ENCODE measurements at regions not wholly inside any gene's neighbourhood (a gene's known extent, or its start where the extent isn't known, plus 50 kb on each side); places are given as distances from the start of the nearest gene placed in this dataset.

DNA sequence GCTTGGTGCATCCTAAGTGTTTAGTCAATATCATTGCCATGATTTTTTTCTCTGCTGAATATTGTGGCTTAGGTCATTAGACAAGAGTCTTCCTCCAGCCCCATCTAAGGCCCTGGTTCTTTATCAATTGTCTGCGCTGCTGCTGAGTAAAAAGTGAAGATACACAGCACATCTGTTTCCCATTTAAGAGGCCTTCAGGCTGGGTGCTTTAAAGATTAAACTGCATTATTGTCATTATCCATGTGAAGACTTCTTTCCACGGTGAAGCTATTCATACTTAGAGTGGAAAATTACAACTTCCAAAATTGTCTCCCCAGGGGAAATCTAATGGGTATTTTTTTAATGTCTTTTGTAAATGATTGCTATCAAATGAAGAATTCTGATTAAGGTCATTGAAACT is 719.8 kb upstream of the LRRC4C start:
- TF ChIP-seq, protein P1, sequence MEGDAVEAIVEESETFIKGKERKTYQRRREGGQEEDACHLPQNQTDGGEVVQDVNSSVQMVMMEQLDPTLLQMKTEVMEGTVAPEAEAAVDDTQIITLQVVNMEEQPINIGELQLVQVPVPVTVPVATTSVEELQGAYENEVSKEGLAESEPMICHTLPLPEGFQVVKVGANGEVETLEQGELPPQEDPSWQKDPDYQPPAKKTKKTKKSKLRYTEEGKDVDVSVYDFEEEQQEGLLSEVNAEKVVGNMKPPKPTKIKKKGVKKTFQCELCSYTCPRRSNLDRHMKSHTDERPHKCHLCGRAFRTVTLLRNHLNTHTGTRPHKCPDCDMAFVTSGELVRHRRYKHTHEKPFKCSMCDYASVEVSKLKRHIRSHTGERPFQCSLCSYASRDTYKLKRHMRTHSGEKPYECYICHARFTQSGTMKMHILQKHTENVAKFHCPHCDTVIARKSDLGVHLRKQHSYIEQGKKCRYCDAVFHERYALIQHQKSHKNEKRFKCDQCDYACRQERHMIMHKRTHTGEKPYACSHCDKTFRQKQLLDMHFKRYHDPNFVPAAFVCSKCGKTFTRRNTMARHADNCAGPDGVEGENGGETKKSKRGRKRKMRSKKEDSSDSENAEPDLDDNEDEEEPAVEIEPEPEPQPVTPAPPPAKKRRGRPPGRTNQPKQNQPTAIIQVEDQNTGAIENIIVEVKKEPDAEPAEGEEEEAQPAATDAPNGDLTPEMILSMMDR (IDR thresholded peaks at IDR 0.05), result no peak
- Histone ChIP-seq H3K4me3 (no peak overlapping the region), H3K36me3 (no peaks in the 10 kb centered on the region), H3K9me3 (no peaks in the 10 kb centered on the region), H3K4me1 (no peaks in the 10 kb centered on the region), H3K27me3 (no peaks in the 10 kb centered on the region), H3K27ac (no peak overlapping the region)
- FAIRE-seq (no peak), DNase-seq (no peak), ATAC-seq (no peak)
- intact Hi-C loops (cut with DNase I), result no loop called here
- WGBS, 2 donors, result 16 to 21% methylated on average over 2 of the region's 2 CpGs

DNA sequence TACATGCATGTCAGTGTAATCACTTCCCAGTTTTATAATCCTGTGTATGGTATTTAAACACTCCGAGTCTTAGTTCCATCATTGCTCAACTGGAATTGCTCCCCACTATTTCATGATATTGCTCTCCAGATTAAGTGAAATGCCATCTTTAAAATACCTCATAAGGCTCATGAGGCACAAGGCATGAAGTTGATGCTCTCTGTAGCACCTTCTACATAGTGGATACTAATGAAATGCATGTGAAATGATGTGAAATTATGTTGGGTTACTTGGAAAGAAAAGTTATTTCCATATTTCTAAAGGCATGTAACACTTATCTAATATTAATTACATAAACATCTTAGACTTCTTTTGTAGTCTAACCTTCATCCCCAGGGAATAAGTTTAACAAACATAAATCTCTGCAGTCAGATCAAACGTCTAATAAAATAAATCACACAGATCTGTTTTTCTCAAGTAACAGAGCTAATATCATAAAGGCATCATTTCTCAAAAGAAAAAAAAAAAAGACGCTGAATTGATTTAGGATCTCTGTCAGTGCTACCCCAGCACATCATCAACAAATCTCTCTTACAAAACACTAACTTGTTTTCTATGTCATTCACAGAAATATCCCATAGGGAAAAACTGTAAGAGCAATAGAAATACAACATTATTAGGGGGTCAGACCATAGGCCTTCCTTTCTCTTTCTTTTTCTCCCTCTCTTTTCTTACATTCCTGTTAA is 736.0 kb upstream of the LRRC4C start:
- intact Hi-C loops (cut with DNase I), result no loop called here
- H3K9me3 ChIP-seq, result no peaks in the 10 kb centered on the region
- H3K4me1 ChIP-seq, result no peaks in the 10 kb centered on the region
- FAIRE-seq (no peak), DNase-seq (no peak), ATAC-seq (no peak)
- WGBS, 2 donors, result 22 to 37% methylated on average over 3 of the region's 3 CpGs
- TF ChIP-seq, protein P1 (IDR thresholded peaks at IDR 0.05), result no peak
- H3K27ac ChIP-seq, result no peak overlapping the region
- H3K27me3 ChIP-seq, result no peaks in the 10 kb centered on the region
- H3K4me3 ChIP-seq, result no peak overlapping the region
- no peaks in the 10 kb centered on the region for H3K36me3 ChIP-seq

DNA sequence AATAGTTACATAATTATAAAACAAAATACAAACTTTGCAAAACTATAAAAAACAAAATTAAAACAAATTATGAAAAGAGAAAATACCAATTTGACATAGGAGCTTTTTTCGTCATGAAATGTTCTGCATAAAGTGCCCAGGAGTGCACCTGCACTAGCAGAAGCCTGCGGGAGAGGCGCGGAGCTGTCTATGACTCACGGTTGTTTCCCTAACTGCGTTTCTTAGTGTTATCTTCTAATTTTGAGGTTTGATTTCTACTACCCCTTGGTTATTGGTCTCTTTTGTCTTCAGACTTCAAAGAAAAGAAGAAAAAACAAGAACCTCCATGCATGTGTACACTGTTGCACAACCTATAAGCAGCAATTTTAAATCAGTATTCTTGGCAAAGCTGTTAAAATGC is 740.9 kb upstream of the LRRC4C start:
- H3K36me3 ChIP-seq, result no peaks in the 10 kb centered on the region
- WGBS, 2 donors, result 79 to 81% methylated on average over 6 of the region's 6 CpGs
- H3K4me1 ChIP-seq, result no peaks in the 10 kb centered on the region
- TF ChIP-seq, protein P1 (IDR thresholded peaks at IDR 0.05), result no peak
- H3K27me3 ChIP-seq, result no peaks in the 10 kb centered on the region
- H3K27ac ChIP-seq, result no peak overlapping the region
- intact Hi-C loops (cut with DNase I), result no loop called here
- no peak for DNase-seq
- H3K4me3 ChIP-seq, result no peak overlapping the region
- no peak for ATAC-seq
- no peak for FAIRE-seq
- no peaks in the 10 kb centered on the region for H3K9me3 ChIP-seq

DNA sequence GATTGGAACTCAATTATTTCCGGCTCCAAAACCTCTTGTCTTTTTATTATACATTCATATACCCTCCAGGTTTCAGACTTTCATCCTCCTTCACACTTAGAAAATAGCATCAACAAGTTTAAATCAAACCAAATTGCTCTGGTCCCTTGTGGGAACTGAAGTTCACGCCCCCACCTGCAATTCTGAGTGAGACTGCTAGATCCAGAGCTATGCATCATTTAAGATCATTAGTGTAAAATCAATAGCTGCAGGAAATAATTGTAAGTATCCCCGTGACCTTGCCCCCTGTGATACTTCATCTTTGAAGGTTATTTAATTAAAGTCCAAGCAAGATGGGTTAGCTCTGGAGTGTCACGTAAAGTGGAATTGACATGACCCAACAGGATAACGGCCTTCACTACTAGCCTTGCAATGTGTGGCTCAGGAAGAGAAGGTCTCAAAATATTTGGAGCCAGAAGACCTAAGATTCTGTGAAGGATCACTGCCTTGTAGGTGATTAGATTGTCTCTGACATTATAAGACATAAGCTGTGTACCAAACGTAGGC is 742.2 kb upstream of the LRRC4C start:
- no peak overlapping the region for H3K4me3 ChIP-seq
- no peaks in the 10 kb centered on the region for H3K9me3 ChIP-seq
- TF ChIP-seq, protein P1 (IDR thresholded peaks at IDR 0.05), result no peak
- intact Hi-C loops (cut with DNase I), result no loop called here
- no peak for DNase-seq
- ATAC-seq, result no peak
- H3K36me3 ChIP-seq, result no peaks in the 10 kb centered on the region
- H3K27me3 ChIP-seq, result no peaks in the 10 kb centered on the region
- no peak overlapping the region for H3K27ac ChIP-seq
- no peaks in the 10 kb centered on the region for H3K4me1 ChIP-seq
- no peak for FAIRE-seq
- WGBS, 2 donors, result 36 to 42% methylated on average over 6 of the region's 6 CpGs

DNA sequence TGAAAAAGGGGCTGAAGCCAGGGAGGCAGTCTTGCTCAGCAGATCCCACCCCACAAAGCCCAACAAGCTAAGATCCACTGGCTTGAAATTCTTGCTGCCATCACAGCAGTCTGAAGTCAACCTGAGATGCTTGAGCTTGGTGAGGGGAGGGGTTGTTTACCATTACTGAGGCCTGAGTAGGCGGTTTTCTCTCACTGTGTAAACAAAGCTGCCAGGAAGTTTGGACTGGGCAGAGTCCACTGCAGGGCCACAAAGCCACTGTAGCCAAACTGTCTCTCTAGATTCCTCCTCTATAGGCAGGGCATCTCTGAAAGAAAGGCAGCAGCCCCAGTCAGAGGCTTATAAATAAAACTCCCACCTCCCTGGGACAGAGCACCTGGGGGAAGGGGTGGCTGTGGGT is 746.1 kb upstream of the LRRC4C start:
- Histone ChIP-seq H3K27ac (no peak overlapping the region), H3K27me3 (no peaks in the 10 kb centered on the region), H3K4me3 (no peak overlapping the region), H3K36me3 (no peaks in the 10 kb centered on the region), H3K9me3 (no peaks in the 10 kb centered on the region), H3K4me1 (no peaks in the 10 kb centered on the region)
- no peak for DNase-seq
- no peak for FAIRE-seq
- intact Hi-C loops (cut with DNase I), result no loop called here
- TF ChIP-seq, protein P1 (IDR thresholded peaks at IDR 0.05), result no peak
- 6 to 17% methylated on average over 1 of the region's 1 CpG for WGBS, 2 donors
- ATAC-seq, result no peak
